ENCODE measurements at regions not wholly inside any gene's neighbourhood (a gene's known extent, or its start where the extent isn't known, plus 50 kb on each side); places are given as distances from the start of the nearest gene placed in this dataset.

- no peak overlapping the region for H3K27ac Mint-ChIP-seq
- 91 to 100% methylated on average over 1 of the region's 1 CpG for WGBS, 2 experiments (ENCODE audit: insufficient coverage in 1 of 2, insufficient read length in 1 of 2)
- Histone ChIP-seq H3K27me3 (ENCODE audit: control insufficient read depth, insufficient read depth, low read length, poor library complexity, severe bottlenecking) (no peaks in the 10 kb centered on the region), H3K4me1 (ENCODE audit: control insufficient read depth, insufficient read depth, low read length) (no peaks in the 10 kb centered on the region), H3K9ac (ENCODE audit: extremely low read depth, low read length, poor library complexity, severe bottlenecking) (no peak overlapping the region), H3K36me3 (ENCODE audit: control insufficient read depth, insufficient read depth, low read length) (no peaks in the 10 kb centered on the region), H3K9me3 (ENCODE audit: control insufficient read depth, low read length) (no peaks in the 10 kb centered on the region), H3K4me3 (ENCODE audit: low read length) (no peak overlapping the region), H3K27ac (ENCODE audit: low read depth, low read length) (no peak overlapping the region)
- no peaks in the 10 kb centered on the region for H3K27me3 Mint-ChIP-seq (ENCODE audit: insufficient read depth)
- no peaks in the 10 kb centered on the region for H3K36me3 Mint-ChIP-seq (ENCODE audit: low read depth)
- H3K4me1 Mint-ChIP-seq: no peaks in the 10 kb centered on the region
- no peak for DNase-seq
- H3K4me3 Mint-ChIP-seq: no peak overlapping the region
- H3K9me3 Mint-ChIP-seq: no peaks in the 10 kb centered on the region
- TF ChIP-seq CTCF (conservative IDR thresholded peaks at IDR 0.05): no peak
Observed at GRCh38 chr5:85604378-85604777, 1013.4 kb upstream of the COX7C start.

GRCh38 chr5:85604786-85605185 is 1013.0 kb upstream of the COX7C start:
- H3K36me3 Mint-ChIP-seq (ENCODE audit: low read depth): no peaks in the 10 kb centered on the region
- H3K27me3 Mint-ChIP-seq (ENCODE audit: insufficient read depth): no peaks in the 10 kb centered on the region
- no peak for TF ChIP-seq CTCF (conservative IDR thresholded peaks at IDR 0.05)
- no peak overlapping the region for H3K4me3 ChIP-seq (ENCODE audit: low read length)
- no peaks in the 10 kb centered on the region for H3K9me3 ChIP-seq (ENCODE audit: control insufficient read depth, low read length)
- H3K4me3 Mint-ChIP-seq: no peak overlapping the region
- H3K27ac Mint-ChIP-seq: no peak overlapping the region
- H3K27ac ChIP-seq (ENCODE audit: low read depth, low read length): no peak overlapping the region
- no peaks in the 10 kb centered on the region for H3K27me3 ChIP-seq (ENCODE audit: control insufficient read depth, insufficient read depth, low read length, poor library complexity, severe bottlenecking)
- H3K9ac ChIP-seq (ENCODE audit: extremely low read depth, low read length, poor library complexity, severe bottlenecking): no peak overlapping the region
- H3K9me3 Mint-ChIP-seq: no peaks in the 10 kb centered on the region
- 94% methylated on average over 4 of the region's 4 CpGs; no CpG with 5 or more reads in 1 of the 2 experiments for WGBS, 2 experiments (ENCODE audit: insufficient coverage in 1 of 2, insufficient read length in 1 of 2)
- no peak for DNase-seq
- no peaks in the 10 kb centered on the region for H3K4me1 Mint-ChIP-seq
- no peaks in the 10 kb centered on the region for H3K4me1 ChIP-seq (ENCODE audit: control insufficient read depth, insufficient read depth, low read length)
- H3K36me3 ChIP-seq (ENCODE audit: control insufficient read depth, insufficient read depth, low read length): no peaks in the 10 kb centered on the region

- TF ChIP-seq CTCF (conservative IDR thresholded peaks at IDR 0.05): no peak
- Histone ChIP-seq H3K27ac (ENCODE audit: low read depth, low read length) (no peak overlapping the region), H3K9me3 (ENCODE audit: control insufficient read depth, low read length) (no peaks in the 10 kb centered on the region), H3K9ac (ENCODE audit: extremely low read depth, low read length, poor library complexity, severe bottlenecking) (no peak overlapping the region), H3K4me3 (ENCODE audit: low read length) (no peak overlapping the region), H3K4me1 (ENCODE audit: control insufficient read depth, insufficient read depth, low read length) (no peaks in the 10 kb centered on the region), H3K27me3 (ENCODE audit: control insufficient read depth, insufficient read depth, low read length, poor library complexity, severe bottlenecking) (no peaks in the 10 kb centered on the region), H3K36me3 (ENCODE audit: control insufficient read depth, insufficient read depth, low read length) (no peaks in the 10 kb centered on the region)
- no peaks in the 10 kb centered on the region for H3K36me3 Mint-ChIP-seq (ENCODE audit: low read depth)
- no peak overlapping the region for H3K27ac Mint-ChIP-seq
- no peak overlapping the region for H3K4me3 Mint-ChIP-seq
- no peaks in the 10 kb centered on the region for H3K27me3 Mint-ChIP-seq (ENCODE audit: insufficient read depth)
- no peak for DNase-seq
- no peaks in the 10 kb centered on the region for H3K9me3 Mint-ChIP-seq
- no peaks in the 10 kb centered on the region for H3K4me1 Mint-ChIP-seq
Observed at GRCh38 chr5:85605381-85605780, 1012.4 kb upstream of the COX7C start.
